Fibroblast of lung (primary cell): ENCODE measurements at regions not wholly inside any gene's neighbourhood (a gene's known extent, or its start where the extent isn't known, plus 50 kb on each side); places are given as distances from the start of the nearest gene placed in this dataset.

ENCODE experiments used
- DNase-seq, 2 donors: peaks; one replicate each; pipeline versions ENCODE4 v3.0.0 to v3.0.0-alpha.2; 2010; ENCODE audit warnings: low read depth in 2 of 2
- H2AFZ ChIP-seq: 2 replicates; pipeline ENCODE4 v1.5.1; 2012; ENCODE audit warnings: low read length, control low read depth, inconsistent platforms
- H3K27ac ChIP-seq: 2 replicates; pipeline ENCODE4 v1.5.1; 2011; ENCODE audit warnings: low read length, control low read depth; ENCODE audit not compliant: insufficient read depth
- H3K27me3 ChIP-seq: 2 replicates; pipeline ENCODE4 v1.5.1; 2011; ENCODE audit warnings: mild to moderate bottlenecking, low read length; ENCODE audit not compliant: control insufficient read depth, insufficient read depth
- H3K36me3 ChIP-seq: 2 replicates; pipeline ENCODE4 v1.5.1; 2011; ENCODE audit warnings: low read length; ENCODE audit not compliant: control insufficient read depth, insufficient read depth
- H3K4me1 ChIP-seq: 2 replicates; pipeline ENCODE4 v1.5.1; 2011; ENCODE audit warnings: low read length; ENCODE audit not compliant: control insufficient read depth, insufficient read depth; ENCODE audit errors: extremely low read depth
- H3K4me2 ChIP-seq: 2 replicates; pipeline ENCODE4 v1.5.1; 2011; ENCODE audit warnings: low read length, control low read depth; ENCODE audit not compliant: insufficient read depth; ENCODE audit errors: extremely low read depth
- H3K4me3 ChIP-seq, 4 experiments: fragments of 200-600 bp in 1 of 4; sonication (generic) in 1 of 4; replicated peaks in 1 of 4; 2 replicates each; pipeline ENCODE4 v1.5.1; 2011 to 2016; ENCODE audit warnings: low read length in 4 of 4, low read depth in 3 of 4, mild to moderate bottlenecking in 3 of 4, control low read depth in 2 of 4, inconsistent platforms in 1 of 4, mixed read lengths in 1 of 4; ENCODE audit not compliant: insufficient read depth in 1 of 4; ENCODE audit errors: control extremely low read depth in 1 of 4
- H3K79me2 ChIP-seq: 2 replicates; pipeline ENCODE4 v1.5.1; 2012; ENCODE audit warnings: mild to moderate bottlenecking, low read length, inconsistent platforms; ENCODE audit not compliant: control insufficient read depth, insufficient read depth
- H3K9ac ChIP-seq: 2 replicates; pipeline ENCODE4 v1.5.1; 2011; ENCODE audit warnings: mild to moderate bottlenecking, low read length, control low read depth; ENCODE audit not compliant: insufficient read depth
- H3K9me3 ChIP-seq: 2 replicates; pipeline ENCODE4 v1.5.1; 2012; ENCODE audit warnings: low read depth, low read length; ENCODE audit not compliant: control insufficient read depth, insufficient read depth
- H4K20me1 ChIP-seq: 2 replicates; pipeline ENCODE4 v1.5.1; 2011; ENCODE audit warnings: low read length; ENCODE audit not compliant: control insufficient read depth, insufficient read depth; ENCODE audit errors: extremely low read depth
- EZH2 ChIP-seq: IDR thresholded peaks from 2 replicates; pipeline ENCODE4 v1.5.1; 2012; ENCODE audit warnings: low read length, control low read depth, mild to moderate bottlenecking; ENCODE audit errors: missing control alignments
- TF ChIP-seq, protein P1 (sequence below), 2 donors: IDR thresholded peaks in 1 of 2; conservative IDR thresholded peaks in 1 of 2; 1 replicate in 1 of 2; 2 replicates in 1 of 2; pipeline ENCODE4 v1.5.1; 2011 to 2012; ENCODE audit warnings: low read length in 2 of 2, control low read depth in 1 of 2, inconsistent platforms in 1 of 2, low read depth in 1 of 2, mild to moderate bottlenecking in 1 of 2

DNA sequence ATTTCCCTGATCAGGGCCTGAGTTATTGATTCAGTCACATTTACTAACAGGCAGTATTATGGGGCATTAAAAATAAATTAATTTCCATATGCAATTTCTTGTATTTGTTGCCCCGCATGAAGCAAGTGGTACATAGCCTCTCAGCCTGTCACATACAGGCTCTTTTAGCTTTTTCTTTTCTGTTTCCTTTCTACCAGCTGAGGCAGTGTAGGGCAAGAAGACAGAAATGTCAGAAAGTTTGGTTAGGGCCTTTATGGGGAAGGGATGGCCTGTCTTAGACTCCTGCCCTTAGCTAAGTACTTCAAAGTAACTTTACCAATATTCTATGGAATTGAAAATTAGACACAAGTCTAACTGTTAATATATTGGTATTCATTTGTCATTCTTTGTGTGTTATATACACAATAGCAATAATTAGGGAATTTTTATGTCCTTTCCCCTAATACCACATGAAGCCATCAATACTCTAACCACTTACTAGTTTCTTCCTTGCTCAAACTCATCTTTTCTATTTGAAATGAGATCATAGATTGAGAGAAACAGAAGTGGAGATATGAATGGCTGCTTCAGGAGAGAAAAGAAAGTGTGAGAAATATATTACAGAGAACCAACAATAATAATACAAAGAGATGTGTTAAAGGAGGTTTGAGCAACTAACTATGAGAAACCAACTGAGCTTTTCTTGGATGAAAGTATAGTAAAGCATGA, 669.6 kb downstream of the PCDH17 start:
- no peaks in the 10 kb centered on the region for H3K36me3 ChIP-seq
- DNase-seq, result no peak
- no peak for TF ChIP-seq EZH2
- TF ChIP-seq, protein P1, sequence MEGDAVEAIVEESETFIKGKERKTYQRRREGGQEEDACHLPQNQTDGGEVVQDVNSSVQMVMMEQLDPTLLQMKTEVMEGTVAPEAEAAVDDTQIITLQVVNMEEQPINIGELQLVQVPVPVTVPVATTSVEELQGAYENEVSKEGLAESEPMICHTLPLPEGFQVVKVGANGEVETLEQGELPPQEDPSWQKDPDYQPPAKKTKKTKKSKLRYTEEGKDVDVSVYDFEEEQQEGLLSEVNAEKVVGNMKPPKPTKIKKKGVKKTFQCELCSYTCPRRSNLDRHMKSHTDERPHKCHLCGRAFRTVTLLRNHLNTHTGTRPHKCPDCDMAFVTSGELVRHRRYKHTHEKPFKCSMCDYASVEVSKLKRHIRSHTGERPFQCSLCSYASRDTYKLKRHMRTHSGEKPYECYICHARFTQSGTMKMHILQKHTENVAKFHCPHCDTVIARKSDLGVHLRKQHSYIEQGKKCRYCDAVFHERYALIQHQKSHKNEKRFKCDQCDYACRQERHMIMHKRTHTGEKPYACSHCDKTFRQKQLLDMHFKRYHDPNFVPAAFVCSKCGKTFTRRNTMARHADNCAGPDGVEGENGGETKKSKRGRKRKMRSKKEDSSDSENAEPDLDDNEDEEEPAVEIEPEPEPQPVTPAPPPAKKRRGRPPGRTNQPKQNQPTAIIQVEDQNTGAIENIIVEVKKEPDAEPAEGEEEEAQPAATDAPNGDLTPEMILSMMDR (conservative IDR thresholded peaks at IDR 0.05 in 1 of 2, IDR thresholded peaks at IDR 0.05 in 1 of 2; ENCODE audit: low read depth in 1 of 2, low read length in 2 of 2), result no peak
- H3K4me2 ChIP-seq, result no peak overlapping the region
- no peak overlapping the region for H3K4me3 ChIP-seq
- no peak overlapping the region for H2AFZ ChIP-seq
- no peaks in the 10 kb centered on the region for H4K20me1 ChIP-seq
- no peaks in the 10 kb centered on the region for H3K27me3 ChIP-seq
- no peaks in the 10 kb centered on the region for H3K4me1 ChIP-seq
- no peaks in the 10 kb centered on the region for H3K79me2 ChIP-seq
- no peaks in the 10 kb centered on the region for H3K9me3 ChIP-seq
- H3K9ac ChIP-seq, result no peak overlapping the region
- no peak overlapping the region for H3K27ac ChIP-seq

DNA sequence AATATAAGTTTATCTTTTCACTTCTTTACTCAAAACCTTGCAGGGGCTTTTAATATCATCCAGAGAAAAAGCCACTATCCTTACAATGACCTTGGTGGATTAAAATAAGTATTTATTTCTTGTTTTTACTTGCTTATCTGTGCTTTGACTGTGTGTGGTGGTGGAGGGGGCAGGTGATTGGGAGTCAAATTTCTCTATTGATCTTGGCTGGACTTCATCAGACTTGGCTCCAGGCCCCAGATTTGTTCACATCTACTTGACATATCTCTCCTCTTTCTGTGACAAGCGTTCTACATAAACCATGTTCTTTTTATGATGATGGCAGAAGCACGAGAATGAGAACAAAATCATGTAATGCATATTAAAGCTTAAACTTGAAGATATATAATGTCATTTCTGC, 670.8 kb downstream of the PCDH17 start:
- H3K36me3 ChIP-seq, result no peaks in the 10 kb centered on the region
- no peaks in the 10 kb centered on the region for H3K9me3 ChIP-seq
- no peaks in the 10 kb centered on the region for H3K27me3 ChIP-seq
- no peak overlapping the region for H3K4me3 ChIP-seq
- no peak overlapping the region for H3K4me2 ChIP-seq
- H2AFZ ChIP-seq, result no peak overlapping the region
- no peaks in the 10 kb centered on the region for H4K20me1 ChIP-seq
- H3K79me2 ChIP-seq, result no peaks in the 10 kb centered on the region
- no peak for DNase-seq
- TF ChIP-seq EZH2, result no peak
- TF ChIP-seq, protein P1 (conservative IDR thresholded peaks at IDR 0.05 in 1 of 2, IDR thresholded peaks at IDR 0.05 in 1 of 2; ENCODE audit: low read depth in 1 of 2, low read length in 2 of 2), result no peak
- no peak overlapping the region for H3K9ac ChIP-seq
- H3K4me1 ChIP-seq, result no peaks in the 10 kb centered on the region
- no peak overlapping the region for H3K27ac ChIP-seq

DNA sequence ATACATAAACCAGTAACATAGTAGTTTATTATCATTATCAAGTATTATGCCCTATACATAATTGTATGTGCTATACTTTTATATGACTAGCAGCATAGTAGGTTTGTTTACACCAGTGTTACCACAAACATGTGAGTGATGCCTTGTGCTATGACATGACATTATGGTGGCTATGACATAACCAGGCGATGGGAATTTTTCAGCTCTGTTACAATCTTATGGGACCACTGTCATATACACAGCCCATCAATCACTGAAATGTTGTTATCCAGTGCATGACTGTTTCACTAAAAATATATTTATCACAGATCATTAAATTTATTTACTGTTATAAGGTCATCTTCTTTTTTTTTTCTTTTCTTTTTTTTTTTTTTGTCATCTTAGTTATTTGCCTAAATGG, 674.5 kb downstream of the PCDH17 start:
- Histone ChIP-seq H3K9ac (no peak overlapping the region), H3K36me3 (no peaks in the 10 kb centered on the region), H3K9me3 (no peaks in the 10 kb centered on the region), H3K27ac (no peak overlapping the region), H3K79me2 (no peaks in the 10 kb centered on the region), H2AFZ (no peak overlapping the region), H3K4me1 (no peaks in the 10 kb centered on the region), H3K4me3 (no peak overlapping the region), H3K4me2 (no peak overlapping the region), H4K20me1 (no peaks in the 10 kb centered on the region), H3K27me3 (no peaks in the 10 kb centered on the region)
- DNase-seq, result no peak
- no peak for TF ChIP-seq EZH2
- TF ChIP-seq, protein P1 (conservative IDR thresholded peaks at IDR 0.05 in 1 of 2, IDR thresholded peaks at IDR 0.05 in 1 of 2; ENCODE audit: low read depth in 1 of 2, low read length in 2 of 2), result no peak
